H1 (cell line): ENCODE measurements at regions not wholly inside any gene's neighbourhood (a gene's known extent, or its start where the extent isn't known, plus 50 kb on each side); places are given as distances from the start of the nearest gene placed in this dataset.

ENCODE experiments used
- CTCF ChIA-PET: fragments of 300-600 bp; sonication (Branson Sonifier 250); formaldehyde crosslinking; loops from one replicate; lab custom pipeline; 2021; ENCODE audit not compliant: partially characterized antibody; lab: Charles Lee
- POLR2A ChIA-PET: fragments of 300-600 bp; sonication (Branson Sonifier 250); formaldehyde crosslinking; loops from one replicate; lab custom pipeline; 2021; ENCODE audit warnings: inconsistent platforms; ENCODE audit not compliant: partially characterized antibody; lab: Charles Lee
- DNase-seq, 2 experiments: peaks; one replicate each; pipeline versions ENCODE4 v3.0.0 to v3.0.0-alpha.2; 2010 to 2022; ENCODE audit warnings: low spot score in 2 of 2, low read depth in 1 of 2, mixed read lengths in 1 of 2
- FAIRE-seq: peaks from 2 replicates; lab custom pipeline; 2011; peaks lifted over from hg19 to GRCh38; lab: Jason Lieb, UNC
- H2AFZ ChIP-seq: 2 replicates; pipeline ENCODE4 v1.8.1; 2012; ENCODE audit warnings: low read length, inconsistent platforms
- H2AK5ac ChIP-seq: 2 replicates; pipeline ENCODE4 v1.6.1; 2013; ENCODE audit warnings: low read depth, low read length
- H2BK120ac ChIP-seq: replicated peaks from 2 replicates; pipeline ENCODE3; 2013; ENCODE audit warnings: low read depth, low read length, inconsistent platforms
- H2BK12ac ChIP-seq: 2 replicates; pipeline ENCODE4 v1.6.1; 2013; ENCODE audit warnings: low read depth, low read length
- H2BK15ac ChIP-seq: 2 replicates; pipeline ENCODE4 v1.6.1; 2013; ENCODE audit warnings: low read length
- H2BK20ac ChIP-seq: 2 replicates; pipeline ENCODE4 v1.6.1; 2013; ENCODE audit warnings: low read length
- H2BK5ac ChIP-seq: 2 replicates; pipeline ENCODE4 v1.6.1; 2013; ENCODE audit warnings: low read depth, low read length
- H3K14ac ChIP-seq: 2 replicates; pipeline ENCODE4 v1.6.1; 2013; ENCODE audit warnings: inconsistent platforms; ENCODE audit not compliant: insufficient read length
- H3K18ac ChIP-seq: 2 replicates; pipeline ENCODE4 v1.6.1; 2013; ENCODE audit warnings: low read length; ENCODE audit errors: extremely low read depth
- H3K23ac ChIP-seq: 2 replicates; pipeline ENCODE4 v1.6.1; 2013; ENCODE audit warnings: inconsistent platforms; ENCODE audit not compliant: insufficient read length
- H3K23me2 ChIP-seq: 2 replicates; pipeline ENCODE4 v1.6.1; 2013; ENCODE audit warnings: low read depth, low read length
- H3K27ac ChIP-seq: 2 replicates; pipeline ENCODE4 v1.6.1; 2011; ENCODE audit warnings: low read depth, low read length, inconsistent platforms
- H3K27me3 ChIP-seq, 4 experiments: replicated peaks in 1 of 4; 1 replicate in 1 of 4; 2 replicates in 3 of 4; pipeline versions ENCODE4 v1.6.1 to v1.8.1; 2011 to 2013; ENCODE audit warnings: low read length in 3 of 4, mild to moderate bottlenecking in 3 of 4, inconsistent platforms in 2 of 4, mixed read lengths in 2 of 4, moderate library complexity in 1 of 4; ENCODE audit not compliant: control insufficient read depth in 3 of 4, insufficient read depth in 3 of 4; ENCODE audit errors: extremely low read depth in 1 of 4
- H3K36me3 ChIP-seq, 4 experiments: 2 replicates each; pipeline versions ENCODE4 v1.6.1 to v1.8.1; 2011 to 2013; ENCODE audit warnings: mild to moderate bottlenecking in 4 of 4, low read length in 3 of 4, moderate library complexity in 2 of 4, control low read depth in 1 of 4, inconsistent platforms in 1 of 4; ENCODE audit not compliant: insufficient read depth in 4 of 4, control insufficient read depth in 2 of 4
- H3K4ac ChIP-seq: replicated peaks from 2 replicates; pipeline ENCODE3; 2013; ENCODE audit warnings: low read length, low read depth, mixed read lengths, inconsistent platforms; ENCODE audit not compliant: insufficient read length
- H3K4me1 ChIP-seq, 4 experiments: replicated peaks in 1 of 4; 1 replicate in 1 of 4; 2 replicates in 3 of 4; pipeline versions ENCODE4 v1.6.1 to v1.8.1; 2011 to 2013; ENCODE audit warnings: low read length in 3 of 4, inconsistent platforms in 2 of 4, mixed read lengths in 1 of 4; ENCODE audit not compliant: insufficient read depth in 4 of 4, control insufficient read depth in 3 of 4
- H3K4me2 ChIP-seq, 2 experiments: 2 replicates each; pipeline versions ENCODE4 v1.6.1 to v1.8.1; 2011 to 2013; ENCODE audit warnings: low read depth in 2 of 2, low read length in 2 of 2, control low read depth in 1 of 2, inconsistent platforms in 1 of 2, mild to moderate bottlenecking in 1 of 2; ENCODE audit not compliant: insufficient read depth in 1 of 2
- H3K4me3 ChIP-seq, 4 experiments: fragments of 200-600, 300-600 bp in 1 of 4; sonication (generic), shearing (Covaris generic), sonication (Bioruptor Twin) in 1 of 4; 2 replicates each; pipeline versions ENCODE4 v1.5.1 to v1.8.1; 2011 to 2016; ENCODE audit warnings: low read length in 4 of 4, low read depth in 3 of 4, control low read depth in 2 of 4, inconsistent platforms in 2 of 4, mild to moderate bottlenecking in 2 of 4, mixed read lengths in 1 of 4, moderate library complexity in 1 of 4; ENCODE audit not compliant: insufficient read depth in 2 of 4; ENCODE audit errors: extremely low read depth in 1 of 4
- H3K56ac ChIP-seq: replicated peaks from 2 replicates; pipeline ENCODE3; 2013; ENCODE audit warnings: low read depth, mild to moderate bottlenecking, mixed read lengths, low read length, inconsistent platforms; ENCODE audit not compliant: insufficient read length
- H3K79me1 ChIP-seq: 2 replicates; pipeline ENCODE4 v1.6.1; 2013; ENCODE audit warnings: low read depth, low read length, control low read depth
- H3K79me2 ChIP-seq, 2 experiments: 2 replicates each; pipeline versions ENCODE4 v1.6.1 to v1.8.1; 2012 to 2013; ENCODE audit warnings: low read length in 2 of 2, mild to moderate bottlenecking in 2 of 2, inconsistent platforms in 1 of 2; ENCODE audit not compliant: insufficient read depth in 2 of 2, control insufficient read depth in 1 of 2
- H3K9ac ChIP-seq, 4 experiments: replicated peaks in 1 of 4; 1 replicate in 1 of 4; 2 replicates in 3 of 4; pipeline versions ENCODE4 v1.6.1 to v1.8.1; 2011 to 2013; ENCODE audit warnings: low read depth in 3 of 4, low read length in 3 of 4, control low read depth in 2 of 4, mild to moderate bottlenecking in 2 of 4, moderate library complexity in 2 of 4, inconsistent platforms in 1 of 4; ENCODE audit errors: extremely low read depth in 1 of 4
- H3K9me3 ChIP-seq, 2 experiments: 2 replicates each; pipeline versions ENCODE4 v1.6.1 to v1.8.1; 2012 to 2013; ENCODE audit warnings: mild to moderate bottlenecking in 2 of 2, moderate library complexity in 2 of 2, control low read depth in 1 of 2, inconsistent platforms in 1 of 2, low read depth in 1 of 2, low read length in 1 of 2, mixed read lengths in 1 of 2; ENCODE audit not compliant: insufficient read depth in 2 of 2
- H4K20me1 ChIP-seq, 2 experiments: replicated peaks in 1 of 2; 2 replicates each; pipeline versions ENCODE3 to v1.8.1; 2011 to 2013; ENCODE audit warnings: inconsistent platforms in 2 of 2, low read length in 2 of 2, mild to moderate bottlenecking in 1 of 2; ENCODE audit not compliant: insufficient read depth in 2 of 2, control insufficient read depth in 1 of 2
- H4K5ac ChIP-seq: 2 replicates; pipeline ENCODE4 v1.6.1; 2013; ENCODE audit warnings: low read length, low read depth, mixed read lengths, inconsistent platforms; ENCODE audit not compliant: insufficient read length
- H4K8ac ChIP-seq: 2 replicates; pipeline ENCODE4 v1.8.0; 2013; ENCODE audit warnings: mild to moderate bottlenecking, moderate library complexity, low read length, inconsistent platforms; ENCODE audit not compliant: insufficient read depth; ENCODE audit errors: extremely low read depth
- H4K91ac ChIP-seq: replicated peaks from 2 replicates; pipeline ENCODE3; 2013; ENCODE audit warnings: low read length, mixed read lengths, inconsistent platforms; ENCODE audit not compliant: insufficient read length
- CHD1 ChIP-seq: IDR thresholded peaks from 2 replicates; pipeline ENCODE4 v1.6.1; 2012; ENCODE audit warnings: low read depth, low read length, improper control_type of control experiment
- POLR2A ChIP-seq, 2 experiments: IDR thresholded peaks; 1 replicate in 1 of 2; 2 replicates in 1 of 2; pipeline ENCODE4 v1.6.1; 2011; ENCODE audit warnings: low read depth in 2 of 2, low read length in 2 of 2, mild to moderate bottlenecking in 2 of 2; ENCODE audit errors: control extremely low read depth in 1 of 2
- TBP ChIP-seq: IDR thresholded peaks from 2 replicates; pipeline ENCODE4 v1.6.1; 2011; ENCODE audit warnings: low read depth, low read length, improper control_type of control experiment
- WGBS, 2 experiments: shearing (Covaris generic) in 1 of 2; methylation state at CpG; one replicate each; pipeline versions ENCODE4 v1.1.6 to v1.1.7; 2013 to 2015; ENCODE audit warnings: low lambda C conversion rate in 2 of 2, mixed read lengths in 2 of 2, inconsistent platforms in 1 of 2, low coverage in 1 of 2, missing lambda C conversion rate in 1 of 2; ENCODE audit not compliant: insufficient replicate concordance in 2 of 2, insufficient coverage in 1 of 2, insufficient read length in 1 of 2; ENCODE audit errors: extremely low coverage in 1 of 2, missing lambda C conversion rate in 1 of 2; 5-methylcytosine and 5-hydroxymethylcytosine counted together

DNA sequence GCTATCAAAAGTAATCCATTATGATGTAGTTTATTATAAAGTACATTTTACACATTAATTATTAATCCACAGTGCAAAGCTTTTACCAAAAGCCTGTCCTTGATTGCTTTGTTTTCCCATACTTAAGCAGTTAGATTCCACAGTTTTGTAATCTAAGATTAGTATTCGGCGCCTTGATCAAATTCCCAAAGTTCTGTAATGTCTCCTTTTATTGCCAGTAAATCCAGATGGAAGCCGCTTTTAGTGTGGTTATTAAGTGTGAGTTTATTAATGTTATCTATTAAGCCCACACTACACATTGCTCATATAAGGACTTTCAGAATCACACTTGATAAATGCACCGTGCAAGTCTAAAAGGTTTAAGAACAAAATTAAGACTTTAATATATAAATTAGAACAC, 199.2 kb upstream of the PKN2 start:
- Histone ChIP-seq H3K9me3 (no peaks in the 10 kb centered on the region), H3K4me3 (no peak overlapping the region), H4K8ac (no peak overlapping the region), H3K79me2 (no peaks in the 10 kb centered on the region), H3K4ac (no peak overlapping the region), H3K23me2 (no peaks in the 10 kb centered on the region), H3K56ac (no peak overlapping the region), H4K91ac (no peak overlapping the region), H4K5ac (no peak overlapping the region), H2BK120ac (no peak overlapping the region), H2BK5ac (no peak overlapping the region), H3K9ac (no peak overlapping the region), H2BK12ac (no peak overlapping the region), H2BK15ac (no peak overlapping the region), H2BK20ac (no peak overlapping the region), H3K36me3 (no peaks in the 10 kb centered on the region), H3K4me2 (no peak overlapping the region), H4K20me1 (no peaks in the 10 kb centered on the region), H2AFZ (no peak overlapping the region), H3K27me3 (no peaks in the 10 kb centered on the region), H3K14ac (no peak overlapping the region), H3K23ac (no peak overlapping the region), H3K27ac (no peak overlapping the region), H2AK5ac (no peak overlapping the region), H3K18ac (no peak overlapping the region), H3K4me1 (no peaks in the 10 kb centered on the region), H3K79me1 (no peaks in the 10 kb centered on the region)
- ChIA-PET CTCF (no interaction called here), POLR2A (no interaction called here)
- TF ChIP-seq POLR2A (IDR thresholded peaks at IDR 0.05; ENCODE audit: control extremely low read depth in 1 of 2, low read depth in 2 of 2, low read length in 2 of 2), result no peak
- TF ChIP-seq TBP, result no peak
- no peak for TF ChIP-seq CHD1
- no peak for FAIRE-seq
- DNase-seq, result no peak
- WGBS, 2 experiments, result 91% methylated on average over 4 of the region's 4 CpGs; no CpG with 5 or more reads in 1 of the 2 experiments
